Urinary bladder (tissue), 3 donors: ENCODE measurements at regions not wholly inside any gene's neighbourhood (a gene's known extent, or its start where the extent isn't known, plus 50 kb on each side); places are given as distances from the start of the nearest gene placed in this dataset.

Source experiments
- DNase-seq: peaks from one replicate; pipeline ENCODE4 v3.0.0-alpha.2; 2015; ENCODE audit errors: extremely low spot score
- H3K27ac ChIP-seq: one replicate; pipeline ENCODE4 v1.5.1; 2013; ENCODE audit warnings: low read depth, mild to moderate bottlenecking, moderate library complexity
- H3K36me3 ChIP-seq: one replicate; pipeline ENCODE4 v1.6.1; 2013; ENCODE audit warnings: mild to moderate bottlenecking, moderate library complexity; ENCODE audit not compliant: insufficient read depth
- H3K4me1 ChIP-seq: one replicate; pipeline ENCODE4 v1.6.1; 2013; ENCODE audit warnings: mild to moderate bottlenecking, moderate library complexity; ENCODE audit not compliant: insufficient read depth
- H3K4me3 ChIP-seq: one replicate; pipeline ENCODE4 v1.5.1; 2013; ENCODE audit warnings: low read depth, low read length
- WGBS: extraction: QIAGEN DNeasy Blood & Tissue Kit; methylation state at CpG from one replicate; pipeline ENCODE4 v1.1.7; 2013; 5-methylcytosine and 5-hydroxymethylcytosine counted together
- donor health status: healthy with polysubstance abuse.
- donor health status: healthy.

DNA sequence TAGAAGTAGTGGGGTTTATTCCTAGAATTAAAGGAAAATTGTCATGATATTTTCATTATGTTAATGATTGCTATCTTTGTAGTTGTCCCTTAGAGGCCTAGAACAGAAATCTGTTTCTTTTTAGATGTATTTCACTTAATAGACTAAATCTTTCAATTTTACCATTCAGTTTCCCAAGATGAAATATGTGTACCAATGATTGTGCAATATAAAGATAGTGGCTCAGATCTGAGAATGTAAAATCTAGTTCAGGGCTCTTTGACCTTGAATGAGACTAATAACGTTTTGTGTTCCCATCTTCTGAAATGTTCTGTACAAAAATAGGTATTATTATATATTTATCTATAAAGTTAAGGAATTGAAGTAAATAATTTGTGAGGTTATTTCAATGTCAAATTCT, 947.9 kb downstream of the DTWD2 start:
- WGBS, result 66% methylated on average over 1 of the region's 1 CpG
- no peak overlapping the region for H3K4me3 ChIP-seq
- no peak overlapping the region for H3K27ac ChIP-seq
- no peaks in the 10 kb centered on the region for H3K36me3 ChIP-seq
- no peaks in the 10 kb centered on the region for H3K4me1 ChIP-seq
- no peak for DNase-seq

GRCh38 chr5:118033686-118034338, 954.5 kb downstream of the DTWD2 start:
- Histone ChIP-seq H3K27ac (no peak overlapping the region), H3K4me1 (no peaks in the 10 kb centered on the region), H3K36me3 (no peaks in the 10 kb centered on the region), H3K4me3 (no peak overlapping the region)
- DNase-seq, result no peak
- 95% methylated on average over 31 of the region's 31 CpGs for WGBS

DNA sequence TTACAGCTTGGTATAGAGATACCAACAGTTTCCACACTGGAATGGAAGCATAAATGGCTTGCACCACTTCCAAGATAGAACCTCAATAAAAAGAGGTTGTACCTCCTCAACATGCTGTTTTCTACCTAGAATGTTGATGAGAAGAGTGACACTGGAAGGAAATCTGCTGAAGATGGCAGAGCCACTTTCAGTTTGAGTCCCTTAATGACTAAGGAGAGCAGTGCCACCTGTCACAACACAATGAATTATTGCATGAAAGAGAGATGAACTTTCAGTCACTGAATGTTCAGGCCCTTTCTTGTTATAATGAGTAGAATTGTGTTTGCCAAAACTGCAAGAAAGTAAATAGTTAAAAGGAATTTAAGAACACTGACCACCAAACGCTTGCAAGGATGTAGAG, 958.5 kb downstream of the DTWD2 start:
- no peak for DNase-seq
- 79% methylated on average over 1 of the region's 1 CpG for WGBS
- Histone ChIP-seq H3K4me1 (no peaks in the 10 kb centered on the region), H3K36me3 (no peaks in the 10 kb centered on the region), H3K27ac (no peak overlapping the region), H3K4me3 (no peak overlapping the region)

GRCh38 chr5:118022062-118022461, 966.3 kb downstream of the DTWD2 start:
- no peaks in the 10 kb centered on the region for H3K36me3 ChIP-seq

DNA sequence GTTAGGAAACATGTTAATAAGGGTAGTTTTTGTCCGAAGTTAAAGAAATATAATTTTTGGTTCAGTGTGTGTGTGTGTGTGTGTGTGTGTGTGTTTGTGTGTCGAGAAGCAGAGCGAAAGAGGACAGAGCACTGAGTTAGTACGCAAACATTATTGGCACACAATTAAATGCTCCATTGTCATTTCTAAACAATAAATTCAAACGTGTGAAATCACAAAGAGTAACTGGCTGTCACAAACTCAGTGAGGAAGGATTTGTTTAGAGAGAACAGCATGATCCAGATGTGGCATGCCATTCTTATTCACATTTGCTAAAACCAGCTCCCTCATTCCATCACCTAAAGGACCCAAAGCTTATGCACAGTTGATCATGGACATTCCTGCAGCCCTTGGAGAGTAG, 970.8 kb downstream of the DTWD2 start:
- Histone ChIP-seq H3K4me3 (no peak overlapping the region), H3K36me3 (no peaks in the 10 kb centered on the region), H3K27ac (no peak overlapping the region), H3K4me1 (no peaks in the 10 kb centered on the region)
- 87% methylated on average over 5 of the region's 5 CpGs for WGBS
- DNase-seq, result no peak

More at GRCh38 chr5:118022062-118022461, 966.3 kb downstream of the DTWD2 start:
- no peak for DNase-seq
- H3K4me1 ChIP-seq, result no peaks in the 10 kb centered on the region
- 89% methylated on average over 2 of the region's 2 CpGs for WGBS
- H3K4me3 ChIP-seq, result no peak overlapping the region
- H3K27ac ChIP-seq, result no peak overlapping the region

GRCh38 chr5:118016396-118016795, 972.0 kb downstream of the DTWD2 start:
- Histone ChIP-seq H3K4me3 (no peak overlapping the region), H3K27ac (no peak overlapping the region), H3K36me3 (no peaks in the 10 kb centered on the region), H3K4me1 (no peaks in the 10 kb centered on the region)
- DNase-seq, result no peak

DNA sequence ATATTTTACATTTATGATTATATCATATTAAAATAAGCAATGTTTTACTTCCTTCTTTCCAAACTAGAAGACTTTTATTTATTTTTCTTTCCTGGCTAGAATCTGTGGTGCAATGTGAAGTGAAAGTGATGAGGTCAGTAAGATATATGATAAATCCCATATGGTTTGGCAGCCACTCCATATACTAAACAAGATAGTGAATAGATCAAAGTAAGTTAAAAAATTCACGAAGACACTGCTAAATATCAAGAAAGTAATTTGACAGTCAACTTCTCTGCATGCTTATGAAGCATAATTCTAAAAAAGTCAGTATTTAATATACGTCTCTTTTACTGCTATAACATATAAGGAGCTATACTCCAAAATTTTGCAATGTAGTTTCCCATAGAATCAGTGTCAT, 972.8 kb downstream of the DTWD2 start:
- no peaks in the 10 kb centered on the region for H3K4me1 ChIP-seq
- no peak overlapping the region for H3K27ac ChIP-seq
- H3K36me3 ChIP-seq, result no peaks in the 10 kb centered on the region
- no peak overlapping the region for H3K4me3 ChIP-seq
- WGBS, result 65% methylated on average over 2 of the region's 2 CpGs
- no peak for DNase-seq

GRCh38 chr5:118009741-118010297, 978.5 kb downstream of the DTWD2 start:
- H3K4me1 ChIP-seq, result no peaks in the 10 kb centered on the region
- DNase-seq, result no peak
- H3K27ac ChIP-seq, result no peak overlapping the region
- H3K36me3 ChIP-seq, result no peaks in the 10 kb centered on the region
- WGBS, result 78% methylated on average over 1 of the region's 1 CpG
- H3K4me3 ChIP-seq, result no peak overlapping the region

GRCh38 chr5:118008779-118009178, 979.6 kb downstream of the DTWD2 start:
- Histone ChIP-seq H3K27ac (no peak overlapping the region), H3K36me3 (no peaks in the 10 kb centered on the region), H3K4me3 (no peak overlapping the region), H3K4me1 (no peaks in the 10 kb centered on the region)
- DNase-seq, result no peak
- 85% methylated on average over 1 of the region's 1 CpG for WGBS

GRCh38 chr5:118007262-118007661, 981.1 kb downstream of the DTWD2 start:
- Histone ChIP-seq H3K4me1 (no peaks in the 10 kb centered on the region), H3K36me3 (no peaks in the 10 kb centered on the region), H3K27ac (no peak overlapping the region), H3K4me3 (no peak overlapping the region)
- no peak for DNase-seq
- 95% methylated on average over 1 of the region's 1 CpG for WGBS

GRCh38 chr5:118006219-118006618, 982.1 kb downstream of the DTWD2 start:
- DNase-seq, result no peak
- H3K4me3 ChIP-seq, result no peak overlapping the region
- no peaks in the 10 kb centered on the region for H3K4me1 ChIP-seq
- WGBS, result 14% methylated on average over 1 of the region's 1 CpG
- no peak overlapping the region for H3K27ac ChIP-seq
- H3K36me3 ChIP-seq, result no peaks in the 10 kb centered on the region

- no peaks in the 10 kb centered on the region for H3K4me1 ChIP-seq
- H3K27ac ChIP-seq, result no peak overlapping the region
- 69% methylated on average over 3 of the region's 3 CpGs for WGBS
These were observed 988.3 kb downstream of the DTWD2 start for GRCh38 chr5:117999939-118000549.

GRCh38 chr5:117982691-117983090, 1005.7 kb downstream of the DTWD2 start:
- WGBS, result 58% methylated on average over 2 of the region's 2 CpGs
- Histone ChIP-seq H3K27ac (no peak overlapping the region), H3K4me1 (no peaks in the 10 kb centered on the region), H3K36me3 (no peaks in the 10 kb centered on the region), H3K4me3 (no peak overlapping the region)
- no peak for DNase-seq

More at GRCh38 chr5:117999939-118000549, 988.3 kb downstream of the DTWD2 start:
- H3K36me3 ChIP-seq, result no peaks in the 10 kb centered on the region
- DNase-seq, result no peak
- H3K4me3 ChIP-seq, result no peak overlapping the region

GRCh38 chr5:117973785-117974184, 1014.6 kb downstream of the DTWD2 start:
- H3K4me1 ChIP-seq, result no peaks in the 10 kb centered on the region
- H3K27ac ChIP-seq, result no peak overlapping the region
- H3K4me3 ChIP-seq, result no peak overlapping the region
- WGBS, result 95% methylated on average over 1 of the region's 1 CpG
- no peaks in the 10 kb centered on the region for H3K36me3 ChIP-seq
- no peak for DNase-seq
